ENCODE measurements at regions not wholly inside any gene's neighbourhood (a gene's known extent, or its start where the extent isn't known, plus 50 kb on each side); places are given as distances from the start of the nearest gene placed in this dataset.

GRCh38 chr9:6696178-6696577 lies 50.6 kb upstream of the GLDC start:
- no peak overlapping the region for H3K4me2 ChIP-seq (ENCODE audit: low read length)
- no peak overlapping the region for H2AFZ ChIP-seq (ENCODE audit: low read depth, low read length)
- TF ChIP-seq RAD21 (conservative IDR thresholded peaks at IDR 0.05), result no peak
- no peak for TF ChIP-seq EZH2 (IDR thresholded peaks at IDR 0.05; ENCODE audit: borderline replicate concordance, insufficient read depth, low read length, poor library complexity, severe bottlenecking)
- no peak for TF ChIP-seq POLR2AphosphoS5 (IDR thresholded peaks at IDR 0.05)
- TF ChIP-seq REST (IDR thresholded peaks at IDR 0.05; ENCODE audit: borderline replicate concordance), result no peak
- TF ChIP-seq SMC3 (conservative IDR thresholded peaks at IDR 0.05; ENCODE audit: poor library complexity), result no peak
- TF ChIP-seq MXI1 (conservative IDR thresholded peaks at IDR 0.05; ENCODE audit: poor library complexity, severe bottlenecking), result no peak
- TF ChIP-seq, protein P1, sequence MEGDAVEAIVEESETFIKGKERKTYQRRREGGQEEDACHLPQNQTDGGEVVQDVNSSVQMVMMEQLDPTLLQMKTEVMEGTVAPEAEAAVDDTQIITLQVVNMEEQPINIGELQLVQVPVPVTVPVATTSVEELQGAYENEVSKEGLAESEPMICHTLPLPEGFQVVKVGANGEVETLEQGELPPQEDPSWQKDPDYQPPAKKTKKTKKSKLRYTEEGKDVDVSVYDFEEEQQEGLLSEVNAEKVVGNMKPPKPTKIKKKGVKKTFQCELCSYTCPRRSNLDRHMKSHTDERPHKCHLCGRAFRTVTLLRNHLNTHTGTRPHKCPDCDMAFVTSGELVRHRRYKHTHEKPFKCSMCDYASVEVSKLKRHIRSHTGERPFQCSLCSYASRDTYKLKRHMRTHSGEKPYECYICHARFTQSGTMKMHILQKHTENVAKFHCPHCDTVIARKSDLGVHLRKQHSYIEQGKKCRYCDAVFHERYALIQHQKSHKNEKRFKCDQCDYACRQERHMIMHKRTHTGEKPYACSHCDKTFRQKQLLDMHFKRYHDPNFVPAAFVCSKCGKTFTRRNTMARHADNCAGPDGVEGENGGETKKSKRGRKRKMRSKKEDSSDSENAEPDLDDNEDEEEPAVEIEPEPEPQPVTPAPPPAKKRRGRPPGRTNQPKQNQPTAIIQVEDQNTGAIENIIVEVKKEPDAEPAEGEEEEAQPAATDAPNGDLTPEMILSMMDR (IDR thresholded peaks at IDR 0.05; ENCODE audit: poor library complexity, severe bottlenecking), result no peak
- no peak for TF ChIP-seq TAF1 (IDR thresholded peaks at IDR 0.05; ENCODE audit: low read depth)
- no peak for TF ChIP-seq EP300 (conservative IDR thresholded peaks at IDR 0.05; ENCODE audit: poor library complexity, severe bottlenecking)
- H3K9ac ChIP-seq (ENCODE audit: low read length), result no peak overlapping the region
- no peaks in the 10 kb centered on the region for H3F3A ChIP-seq (ENCODE audit: insufficient read depth, low read length, poor library complexity, severe bottlenecking)
- no peak overlapping the region for H3K4me3 ChIP-seq (ENCODE audit: low read length)
- no peak overlapping the region for H3K27ac ChIP-seq (ENCODE audit: low read length)
- H3K27me3 ChIP-seq (ENCODE audit: insufficient read depth, low read depth, low read length), result no peaks in the 10 kb centered on the region
- H3K9me2 ChIP-seq (ENCODE audit: insufficient read depth, low read length), result no peaks in the 10 kb centered on the region
- no peaks in the 10 kb centered on the region for H3K79me2 ChIP-seq (replicated peaks; ENCODE audit: insufficient read depth, low read length)
- H4K20me1 ChIP-seq (ENCODE audit: insufficient read depth), result no peaks in the 10 kb centered on the region
- no peaks in the 10 kb centered on the region for H3K36me3 ChIP-seq (ENCODE audit: insufficient read depth, low read length)
- no peaks in the 10 kb centered on the region for H3K9me3 ChIP-seq (ENCODE audit: low read length)

DNA sequence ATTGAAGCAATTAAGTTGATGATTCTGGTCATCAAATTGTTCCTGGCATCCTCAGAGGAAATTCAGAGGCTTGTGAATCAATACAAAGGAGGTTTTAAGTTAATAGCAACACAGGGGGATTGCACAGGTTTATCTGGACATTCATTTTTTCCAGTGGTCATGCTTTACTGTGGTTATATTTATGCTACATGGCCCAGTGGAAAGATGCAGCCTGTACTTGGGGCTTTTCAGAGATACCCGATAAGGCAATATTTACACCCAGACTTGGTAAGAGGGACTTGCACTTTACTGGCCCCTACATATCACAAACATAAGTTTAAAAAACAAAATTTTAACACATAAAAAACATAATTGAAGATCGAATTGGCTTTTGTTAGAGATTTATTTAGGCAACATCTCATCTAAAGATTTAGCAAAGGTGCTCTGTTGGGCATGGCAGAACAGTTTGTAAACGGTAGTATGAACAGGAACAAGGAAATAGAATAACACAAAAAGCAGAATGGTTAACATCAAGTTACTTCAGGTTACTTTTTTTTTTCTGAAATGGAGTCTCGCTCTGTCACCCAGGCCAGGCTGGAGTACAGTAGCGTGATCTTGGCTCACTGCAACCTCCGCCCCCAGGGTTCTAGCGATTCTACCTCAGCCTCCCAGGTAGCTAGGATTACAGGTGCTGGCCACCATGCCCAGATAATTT lies 49.7 kb upstream of the GLDC start:
- no peak overlapping the region for H3K27ac ChIP-seq (ENCODE audit: low read length)
- H3K27me3 ChIP-seq (ENCODE audit: insufficient read depth, low read depth, low read length), result no peaks in the 10 kb centered on the region
- H3K9me3 ChIP-seq (ENCODE audit: low read length), result no peaks in the 10 kb centered on the region
- H3K9ac ChIP-seq (ENCODE audit: low read length), result no peak overlapping the region
- no peak overlapping the region for H3K4me3 ChIP-seq (ENCODE audit: low read length)
- no peaks in the 10 kb centered on the region for H4K20me1 ChIP-seq (ENCODE audit: insufficient read depth)
- no peaks in the 10 kb centered on the region for H3F3A ChIP-seq (ENCODE audit: insufficient read depth, low read length, poor library complexity, severe bottlenecking)
- no peaks in the 10 kb centered on the region for H3K9me2 ChIP-seq (ENCODE audit: insufficient read depth, low read length)
- no peak for TF ChIP-seq EZH2 (IDR thresholded peaks at IDR 0.05; ENCODE audit: borderline replicate concordance, insufficient read depth, low read length, poor library complexity, severe bottlenecking)
- TF ChIP-seq POLR2AphosphoS5 (IDR thresholded peaks at IDR 0.05), result no peak
- TF ChIP-seq REST (IDR thresholded peaks at IDR 0.05; ENCODE audit: borderline replicate concordance), result no peak
- no peaks in the 10 kb centered on the region for H3K79me2 ChIP-seq (replicated peaks; ENCODE audit: insufficient read depth, low read length)
- H3K4me2 ChIP-seq (ENCODE audit: low read length), result no peak overlapping the region
- no peaks in the 10 kb centered on the region for H3K36me3 ChIP-seq (ENCODE audit: insufficient read depth, low read length)
- no peak overlapping the region for H2AFZ ChIP-seq (ENCODE audit: low read depth, low read length)

Data from neural cell (in vitro differentiated cells).